NCI-H1092 (cell line): ENCODE measurements at regions not wholly inside any gene's neighbourhood (a gene's known extent, or its start where the extent isn't known, plus 50 kb on each side); places are given as distances from the start of the nearest gene placed in this dataset.

ENCODE experiments used
- DNase-seq: peaks from one replicate; lab custom pipeline; 2025; lab: John Stamatoyannopoulos, UW

DNA sequence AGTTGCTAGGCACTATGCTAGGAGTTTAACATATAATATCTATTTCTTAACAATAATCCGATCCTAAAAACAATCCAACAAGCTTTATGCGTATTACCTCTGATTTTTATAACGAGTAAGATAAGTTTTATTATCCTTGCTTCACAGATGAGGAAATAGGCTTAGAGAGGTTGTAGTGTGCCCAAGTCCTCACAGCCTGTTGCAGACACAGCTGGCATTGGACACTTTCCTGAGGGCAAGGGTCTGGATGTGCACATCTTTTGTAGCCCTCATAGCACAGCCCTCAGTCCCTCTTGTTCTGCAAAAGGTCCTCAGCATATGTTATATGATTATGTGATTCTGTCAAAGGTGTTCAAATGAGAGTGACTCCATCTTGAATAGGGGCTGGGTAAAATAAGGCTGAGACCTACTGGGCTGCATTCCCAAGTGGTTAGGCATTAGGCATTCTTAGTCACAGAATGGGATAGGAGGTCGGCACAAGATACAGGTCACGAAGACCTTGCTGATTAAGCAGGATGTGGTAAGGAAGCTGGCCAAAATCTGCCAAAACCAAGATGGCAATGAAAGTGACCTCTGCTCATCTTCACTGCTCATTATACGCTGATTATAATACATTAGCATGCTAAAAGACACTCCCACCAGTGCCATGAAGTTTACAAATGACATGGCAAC is 75.7 kb upstream of the F3 start:
- DNase-seq, result no peak

DNA sequence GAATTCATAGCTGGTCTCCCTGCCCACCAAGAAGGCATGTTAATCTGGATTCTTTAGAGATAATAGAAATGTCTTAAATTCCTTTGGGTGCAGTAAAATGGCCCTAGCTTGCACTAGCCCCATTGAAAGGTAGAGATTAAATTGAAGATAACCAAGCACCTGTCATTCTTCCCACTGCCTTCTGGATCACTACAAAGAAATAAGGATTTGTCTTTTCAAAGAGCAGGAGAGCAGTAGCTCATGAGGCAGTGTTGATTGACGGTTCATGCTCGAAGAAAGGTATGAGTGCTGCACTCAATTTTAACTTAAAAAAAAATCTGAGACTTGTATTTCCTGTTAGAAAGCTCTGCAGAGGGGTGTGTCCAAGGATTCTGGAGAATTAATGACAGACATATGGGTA is 74.9 kb upstream of the F3 start:
- no peak for DNase-seq

DNA sequence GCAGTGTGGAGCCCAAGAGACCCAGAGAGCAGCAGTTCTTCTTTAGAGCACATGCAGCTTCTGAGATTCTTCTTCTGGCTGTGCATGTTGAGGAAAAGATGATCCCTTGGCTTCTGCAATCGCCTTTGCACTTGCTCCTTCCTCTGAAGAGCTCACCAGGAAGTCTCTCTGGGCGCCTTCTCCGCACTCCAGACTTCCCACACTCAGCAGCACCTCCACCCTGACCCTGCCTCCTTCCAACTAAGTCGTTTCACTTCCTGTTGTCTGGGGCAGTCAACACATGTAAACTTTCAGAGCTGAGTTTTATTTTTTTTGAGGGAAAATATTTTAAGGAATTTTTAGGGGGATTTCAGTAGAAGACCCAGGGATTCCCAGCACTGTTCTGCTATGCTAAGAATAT is 73.4 kb upstream of the F3 start:
- DNase-seq, result no peak

- no peak for DNase-seq
Observed at GRCh38 chr1:94614168-94614815, 72.7 kb upstream of the F3 start.

DNA sequence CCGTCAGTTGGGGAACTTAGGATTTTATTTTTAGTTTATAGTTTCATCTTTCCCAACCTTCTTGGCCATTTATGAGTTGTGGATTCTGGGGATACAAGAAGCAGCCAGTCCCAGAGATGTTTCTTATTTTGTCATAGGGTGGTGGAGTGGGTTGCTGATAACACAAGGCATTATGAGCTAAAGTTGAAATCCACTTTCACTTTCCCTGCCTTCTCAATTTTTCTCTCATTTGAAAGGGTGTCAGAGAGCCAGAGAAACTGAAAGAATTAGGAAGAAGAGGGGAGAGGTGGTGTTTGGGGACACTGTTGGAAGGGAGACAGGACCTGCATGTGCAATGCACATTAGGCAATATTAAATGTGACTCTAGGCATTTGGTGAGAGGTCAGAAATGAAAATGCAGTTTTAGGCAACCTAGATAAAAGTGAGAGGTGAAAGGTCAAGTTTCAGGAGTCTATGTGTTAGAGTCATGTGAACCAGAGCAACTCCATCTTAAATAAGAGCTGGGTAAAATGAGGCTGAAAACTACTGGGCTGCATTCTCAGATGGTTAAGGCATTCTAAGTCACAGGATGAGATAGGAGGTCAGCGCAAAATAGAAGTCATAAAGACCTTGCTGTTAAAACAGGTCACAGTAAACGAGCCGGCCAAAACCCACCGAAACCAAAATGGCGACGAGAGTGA is 71.1 kb upstream of the F3 start:
- DNase-seq, result no peak

- DNase-seq, result no peak
Observed at GRCh38 chr1:94611681-94612475, 70.3 kb upstream of the F3 start.

DNA sequence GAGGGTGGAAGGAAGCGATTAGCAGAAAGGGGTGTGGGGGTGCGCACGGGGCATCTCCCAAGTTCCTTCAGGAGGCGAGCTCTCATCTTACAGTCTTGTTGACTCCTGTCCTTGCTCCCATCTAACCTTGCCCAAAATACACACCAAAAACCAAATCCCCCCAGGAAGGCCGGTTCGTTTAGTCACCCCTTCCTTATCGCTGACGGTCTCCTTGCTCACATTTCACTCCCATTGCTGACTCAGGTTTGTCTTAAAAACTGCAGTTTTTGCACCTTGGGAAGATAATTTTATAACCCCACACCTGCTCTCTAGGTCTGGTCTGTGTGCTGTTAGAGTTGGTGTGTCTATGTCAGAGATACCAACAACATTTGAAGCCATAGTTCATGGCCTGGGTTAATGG is 68.1 kb upstream of the F3 start:
- no peak for DNase-seq

- DNase-seq, result no peak
Observed at GRCh38 chr1:94608852-94609530, 67.4 kb upstream of the F3 start.

GRCh38 chr1:94608142-94608851 is 66.7 kb upstream of the F3 start:
- DNase-seq, result no peak

GRCh38 chr1:94607398-94607797 is 65.8 kb upstream of the F3 start:
- DNase-seq, result no peak

DNA sequence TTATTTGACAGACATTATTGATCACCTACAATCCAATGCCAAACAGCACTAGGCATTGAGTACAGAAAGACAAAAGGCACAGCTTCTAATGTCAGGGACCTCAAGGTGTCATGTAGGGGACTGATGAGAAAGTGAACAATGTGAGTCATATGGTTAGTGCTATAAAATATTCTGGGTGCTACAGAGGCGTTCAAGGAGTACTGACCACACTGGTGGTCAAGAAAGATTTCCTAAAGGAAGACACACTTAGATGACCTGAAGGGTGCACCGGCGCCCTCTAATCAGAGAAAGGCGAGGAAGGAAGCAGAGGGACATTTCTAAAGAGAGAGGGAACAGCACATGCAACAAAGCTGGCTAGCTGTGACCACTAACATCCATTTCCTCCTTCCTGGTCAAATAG is 64.9 kb upstream of the F3 start:
- DNase-seq, result no peak

DNA sequence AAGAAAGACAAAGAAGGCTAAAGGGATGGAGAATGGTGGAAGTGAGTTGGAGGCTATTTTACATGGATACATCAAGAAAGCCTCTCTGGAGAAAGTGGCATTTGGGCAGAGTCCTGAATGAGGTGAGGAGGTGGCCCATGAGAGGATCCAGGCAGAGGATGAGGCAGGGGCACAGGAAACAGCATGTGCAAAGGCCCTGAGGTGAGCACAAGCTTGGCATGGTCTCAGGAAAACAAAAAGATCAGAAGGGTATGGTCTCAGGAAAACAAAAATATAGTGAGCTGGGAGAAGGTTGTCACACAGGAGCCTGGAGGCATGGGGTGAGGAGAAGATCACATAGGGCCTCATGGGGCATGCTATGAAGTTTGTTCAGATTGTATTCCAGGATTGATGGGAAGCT is 62.1 kb upstream of the F3 start:
- DNase-seq, result no peak

- no peak for DNase-seq
Observed at GRCh38 chr1:94602802-94603625, 61.5 kb upstream of the F3 start.

DNA sequence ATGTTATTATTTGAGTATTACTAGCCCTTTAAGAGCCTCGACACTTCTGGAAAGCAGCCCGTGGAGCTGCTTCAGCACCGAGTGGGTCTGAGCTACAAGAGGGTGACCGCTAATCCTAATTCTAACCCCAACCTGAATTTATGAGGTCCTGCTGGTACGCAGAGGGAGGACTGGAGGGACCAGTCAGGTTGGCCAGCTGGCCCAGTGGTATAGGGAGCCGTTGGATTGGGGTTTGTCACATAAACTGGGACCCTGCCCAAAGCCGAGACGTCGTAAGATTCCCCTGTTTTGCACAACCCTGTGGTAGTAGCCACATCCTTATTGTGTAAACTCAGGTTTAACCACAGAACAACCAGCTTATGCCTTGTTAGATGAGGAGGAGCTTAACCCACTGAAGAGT is 60.8 kb upstream of the F3 start:
- no peak for DNase-seq

- no peak for DNase-seq
Observed at GRCh38 chr1:94600556-94600955, 59.0 kb upstream of the F3 start.

DNA sequence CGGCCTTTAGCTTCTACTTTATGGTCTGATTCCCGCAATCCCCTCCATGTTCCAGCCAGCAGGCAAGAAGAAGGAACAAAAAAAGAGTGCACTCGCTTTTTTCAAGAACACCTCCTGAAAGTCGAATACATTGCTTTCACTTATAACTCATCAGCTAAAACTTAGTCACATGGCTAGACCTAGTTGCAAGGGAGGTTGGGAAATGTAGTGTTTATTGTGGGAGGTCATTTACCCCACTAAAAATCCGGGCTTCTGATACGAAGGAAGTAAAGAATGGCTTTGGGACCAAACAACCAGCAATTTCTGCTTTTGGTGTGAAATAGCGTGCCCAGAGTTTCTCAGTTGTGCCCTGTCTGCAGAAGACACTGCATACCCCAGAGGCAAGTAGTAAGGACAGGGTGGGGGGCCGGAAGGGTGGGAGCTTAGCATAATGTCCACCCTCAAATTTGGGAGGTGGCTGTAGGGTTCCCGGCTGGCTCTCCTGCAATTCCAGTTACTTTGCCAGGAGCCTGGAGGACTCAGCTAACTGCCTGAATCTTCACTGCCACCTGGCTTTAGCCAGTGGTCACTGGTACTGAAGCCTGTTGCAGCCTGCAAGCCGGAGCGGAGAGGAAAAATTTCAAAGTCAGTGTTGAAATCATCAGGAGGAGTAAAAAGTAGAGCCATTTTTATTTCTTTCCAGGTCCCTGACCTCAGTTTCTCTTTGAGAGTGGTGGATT is 57.7 kb upstream of the F3 start:
- no peak for DNase-seq

GRCh38 chr1:94597701-94598100 is 56.1 kb upstream of the F3 start:
- no peak for DNase-seq

GRCh38 chr1:94596260-94596659 is 54.7 kb upstream of the F3 start:
- no peak for DNase-seq

- DNase-seq, result no peak
Observed at GRCh38 chr1:94595658-94596057, 54.1 kb upstream of the F3 start.

GRCh38 chr1:94593611-94594010 is 52.1 kb upstream of the F3 start:
- no peak for DNase-seq
